ENCODE measurements at regions not wholly inside any gene's neighbourhood (a gene's known extent, or its start where the extent isn't known, plus 50 kb on each side); places are given as distances from the start of the nearest gene placed in this dataset.

- H3K79me2 ChIP-seq (ENCODE audit: insufficient read depth, low read length), result no peaks in the 10 kb centered on the region
- H3K27me3 ChIP-seq (ENCODE audit: control insufficient read depth in 2 of 2, insufficient read depth in 2 of 2, low read length in 2 of 2), result no peaks in the 10 kb centered on the region
- H2AFZ ChIP-seq (ENCODE audit: insufficient read depth, low read depth, low read length, poor library complexity, severe bottlenecking), result no peak overlapping the region
- no peaks in the 10 kb centered on the region for H3K36me3 ChIP-seq (replicated peaks in 1 of 2; ENCODE audit: control insufficient read depth in 1 of 2, insufficient read depth in 2 of 2, low read length in 2 of 2)
- H3K27me3 Mint-ChIP-seq (ENCODE audit: low read depth in 3 of 3), result peaks cover 4 to 10% (median 7%) of the 10 kb centered on the region in 3 donors
- no peak for TF ChIP-seq CTCF (IDR thresholded peaks at IDR 0.05)
- H3K4me1 Mint-ChIP-seq, result no peaks in the 10 kb centered on the region
- no peak for DNase-seq
- no peaks in the 10 kb centered on the region for H4K20me1 ChIP-seq (ENCODE audit: insufficient read depth, low read length)
- no peak overlapping the region for H3K4me2 ChIP-seq (replicated peaks; ENCODE audit: extremely low read depth, low read length, poor library complexity, severe bottlenecking)
- H3K4me3 ChIP-seq (replicated peaks in 1 of 3; ENCODE audit: low read depth in 2 of 3, low read length in 3 of 3), result no peak overlapping the region
- no peaks in the 10 kb centered on the region for H3K9me3 ChIP-seq (replicated peaks in 1 of 2; ENCODE audit: control insufficient read depth in 1 of 2, insufficient read depth in 1 of 2, low read length in 2 of 2)
- no peak overlapping the region for H3K27ac ChIP-seq (ENCODE audit: low read depth in 1 of 2, low read length in 2 of 2)
- no peaks in the 10 kb centered on the region for H3K9me3 Mint-ChIP-seq
- WGBS (ENCODE audit: insufficient coverage), result no CpG with 5 or more reads among the region's 2 CpGs
- H3K9ac ChIP-seq (ENCODE audit: insufficient read depth, low read length, poor library complexity, severe bottlenecking), result no peak overlapping the region
- no peak overlapping the region for H3K4me3 Mint-ChIP-seq
- intact Hi-C loops (cut with micrococcal nuclease), result no loop called here
- no peaks in the 10 kb centered on the region for H3K36me3 Mint-ChIP-seq
- no peak overlapping the region for H3K27ac Mint-ChIP-seq
- no peaks in the 10 kb centered on the region for H3K4me1 ChIP-seq (ENCODE audit: control insufficient read depth in 1 of 2, insufficient read depth in 2 of 2, low read length in 2 of 2)
These were observed 85.2 kb upstream of the SULF2 start for GRCh38 chr20:47870475-47870874.

- no peaks in the 10 kb centered on the region for H4K20me1 ChIP-seq (ENCODE audit: insufficient read depth, low read length)
- 93% methylated on average over 5 of the region's 14 CpGs for WGBS (ENCODE audit: insufficient coverage)
- H3K9me3 ChIP-seq (replicated peaks in 1 of 2; ENCODE audit: control insufficient read depth in 1 of 2, insufficient read depth in 1 of 2, low read length in 2 of 2), result no peaks in the 10 kb centered on the region
- Mint-ChIP-seq H3K36me3 (no peaks in the 10 kb centered on the region), H3K9me3 (no peaks in the 10 kb centered on the region), H3K4me1 (no peaks in the 10 kb centered on the region), H3K4me3 (no peak overlapping the region), H3K27ac (no peak overlapping the region), H3K27me3 (ENCODE audit: low read depth in 3 of 3) (peaks cover 4 to 15% (median 9%) of the 10 kb centered on the region in 3 donors)
- H3K27ac ChIP-seq (ENCODE audit: low read depth in 1 of 2, low read length in 2 of 2), result no peak overlapping the region
- H3K79me2 ChIP-seq (ENCODE audit: insufficient read depth, low read length), result no peaks in the 10 kb centered on the region
- TF ChIP-seq CTCF (IDR thresholded peaks at IDR 0.05), result no peak
- no peak overlapping the region for H3K9ac ChIP-seq (ENCODE audit: insufficient read depth, low read length, poor library complexity, severe bottlenecking)
- DNase-seq, result no peak
- H3K4me3 ChIP-seq (replicated peaks in 1 of 3; ENCODE audit: low read depth in 2 of 3, low read length in 3 of 3), result no peak overlapping the region
- H3K4me2 ChIP-seq (replicated peaks; ENCODE audit: extremely low read depth, low read length, poor library complexity, severe bottlenecking), result no peak overlapping the region
- intact Hi-C loops (cut with micrococcal nuclease), result no loop called here
- no peaks in the 10 kb centered on the region for H3K4me1 ChIP-seq (ENCODE audit: control insufficient read depth in 1 of 2, insufficient read depth in 2 of 2, low read length in 2 of 2)
- H3K36me3 ChIP-seq (replicated peaks in 1 of 2; ENCODE audit: control insufficient read depth in 1 of 2, insufficient read depth in 2 of 2, low read length in 2 of 2), result no peaks in the 10 kb centered on the region
- H2AFZ ChIP-seq (ENCODE audit: insufficient read depth, low read depth, low read length, poor library complexity, severe bottlenecking), result no peak overlapping the region
- no peaks in the 10 kb centered on the region for H3K27me3 ChIP-seq (ENCODE audit: control insufficient read depth in 2 of 2, insufficient read depth in 2 of 2, low read length in 2 of 2)
These were observed 83.5 kb upstream of the SULF2 start for GRCh38 chr20:47868744-47869143.

Measured in CD14-positive monocyte (primary cell).